Endothelial cell of umbilical vein (primary cell): ENCODE measurements at regions not wholly inside any gene's neighbourhood (a gene's known extent, or its start where the extent isn't known, plus 50 kb on each side); places are given as distances from the start of the nearest gene placed in this dataset.

ENCODE experiments used
- BruUV-seq: library from RNA; stranded (reverse); fragments of 400-500 nt; replicated peaks from 2 replicates; lab custom pipeline; 2021; lab: Mats Ljungman, UMichigan
- CTCF ChIA-PET: fragments of 300-600, 350-600 bp; sonication (Branson Sonifier 250); formaldehyde crosslinking; loops from one replicate; lab custom pipeline; 2021; ENCODE audit warnings: antibody characterized with exemption, inconsistent platforms; lab: Charles Lee
- POLR2A ChIA-PET: fragments of 300-600, 350-600 bp; sonication (Branson Sonifier 250); formaldehyde crosslinking; loops from one replicate; lab custom pipeline; 2021; ENCODE audit warnings: antibody characterized with exemption, inconsistent platforms; lab: Charles Lee
- DNase-seq: peaks from one replicate; pipeline ENCODE4 v3.0.0-alpha.2; 2011; ENCODE audit warnings: low read depth, low spot score
- FAIRE-seq: peaks from 2 replicates; lab custom pipeline; 2011; peaks lifted over from hg19 to GRCh38; lab: Jason Lieb, UNC
- H2AFZ ChIP-seq: 2 replicates; pipeline ENCODE4 v1.6.0; 2012; ENCODE audit warnings: low read depth, low read length, control low read depth, inconsistent platforms
- H3K27ac ChIP-seq: 2 replicates; pipeline ENCODE4 v1.5.1; 2011; ENCODE audit warnings: low read depth, mild to moderate bottlenecking, control low read depth, low read length, moderate library complexity; ENCODE audit not compliant: insufficient read depth
- H3K27me3 ChIP-seq, 2 experiments: 2 replicates each; pipeline versions ENCODE4 v1.6.0 to v1.6.1; 2011; ENCODE audit warnings: low read length in 2 of 2, mixed read lengths in 1 of 2; ENCODE audit not compliant: control insufficient read depth in 2 of 2, insufficient read depth in 2 of 2
- H3K36me3 ChIP-seq, 2 experiments: 2 replicates in 1 of 2; 3 replicates in 1 of 2; pipeline ENCODE4 v1.5.1; 2011; ENCODE audit warnings: low read length in 2 of 2, mild to moderate bottlenecking in 1 of 2, moderate library complexity in 1 of 2; ENCODE audit not compliant: control insufficient read depth in 2 of 2, insufficient read depth in 2 of 2; ENCODE audit errors: extremely low read depth in 1 of 2
- H3K4me1 ChIP-seq: 3 replicates; pipeline ENCODE4 v1.5.1; 2011; ENCODE audit warnings: mild to moderate bottlenecking, low read length; ENCODE audit not compliant: control insufficient read depth, insufficient read depth; ENCODE audit errors: extremely low read depth
- H3K4me2 ChIP-seq: 2 replicates; pipeline ENCODE4 v1.6.1; 2011; ENCODE audit warnings: low read length, control low read depth, mixed read lengths; ENCODE audit not compliant: insufficient read depth
- H3K4me3 ChIP-seq, 3 experiments: fragments of 200-600 bp in 1 of 3; sonication (generic), shearing (Covaris generic) in 1 of 3; replicated peaks in 1 of 3; 2 replicates each; pipeline ENCODE4 v1.5.1; 2011 to 2016; ENCODE audit warnings: control low read depth in 3 of 3, low read length in 3 of 3, mild to moderate bottlenecking in 2 of 3, inconsistent platforms in 1 of 3, low read depth in 1 of 3, moderate library complexity in 1 of 3; ENCODE audit not compliant: insufficient read depth in 1 of 3
- H3K79me2 ChIP-seq: 2 replicates; pipeline ENCODE4 v1.6.0; 2012; ENCODE audit warnings: low read length, inconsistent platforms; ENCODE audit not compliant: control insufficient read depth, insufficient read depth
- H3K9ac ChIP-seq: replicated peaks from 2 replicates; pipeline ENCODE3; 2011; ENCODE audit warnings: low read length, control low read depth; ENCODE audit not compliant: insufficient read depth; ENCODE audit errors: extremely low read depth
- H3K9me1 ChIP-seq: replicated peaks from 3 replicates; pipeline ENCODE4 v1.6.0; 2011; ENCODE audit warnings: mild to moderate bottlenecking, low read length; ENCODE audit not compliant: control insufficient read depth, insufficient read depth; ENCODE audit errors: extremely low read depth
- H3K9me3 ChIP-seq: replicated peaks from 2 replicates; pipeline ENCODE4 v1.5.1; 2012; ENCODE audit warnings: low read length, inconsistent platforms; ENCODE audit not compliant: control insufficient read depth, insufficient read depth
- H4K20me1 ChIP-seq: replicated peaks from 2 replicates; pipeline ENCODE3; 2011; ENCODE audit warnings: mild to moderate bottlenecking, low read length; ENCODE audit not compliant: control insufficient read depth, insufficient read depth; ENCODE audit errors: extremely low read depth
- CTCF ChIP-seq, 2 donors: IDR thresholded peaks; 1 replicate in 1 of 2; 2 replicates in 1 of 2; pipeline ENCODE4 v1.5.1; 2011; ENCODE audit warnings: low read length in 2 of 2, mild to moderate bottlenecking in 2 of 2, moderate library complexity in 2 of 2, control low read depth in 1 of 2, inconsistent platforms in 1 of 2, low read depth in 1 of 2; ENCODE audit not compliant: insufficient read depth in 1 of 2; ENCODE audit errors: extremely low read depth in 1 of 2
- EZH2 ChIP-seq: IDR thresholded peaks from 2 replicates; pipeline ENCODE4 v1.6.1; 2012; ENCODE audit warnings: borderline replicate concordance, low read depth, mild to moderate bottlenecking, moderate library complexity, low read length, inconsistent platforms; ENCODE audit not compliant: severe bottlenecking
- FOS ChIP-seq: IDR thresholded peaks from 2 replicates; pipeline ENCODE4 v1.6.1; 2011; ENCODE audit warnings: mild to moderate bottlenecking, low read length, moderate library complexity, borderline replicate concordance; ENCODE audit not compliant: insufficient read depth
- GATA2 ChIP-seq: IDR thresholded peaks from 2 replicates; pipeline ENCODE4 v1.7.0; 2011; ENCODE audit warnings: low read depth, mild to moderate bottlenecking, moderate library complexity, mixed read lengths, low read length; ENCODE audit not compliant: insufficient read length, insufficient read depth
- JUN ChIP-seq: IDR thresholded peaks from 2 replicates; pipeline ENCODE4 v1.6.1; 2011; ENCODE audit warnings: borderline replicate concordance, low read depth; ENCODE audit not compliant: insufficient read length, insufficient read depth
- MYC ChIP-seq: IDR thresholded peaks from one replicate; pipeline ENCODE4 v1.6.1; 2011; ENCODE audit warnings: mild to moderate bottlenecking, low read depth, low read length
- POLR2A ChIP-seq: IDR thresholded peaks from 2 replicates; pipeline ENCODE4 v1.6.1; 2012; ENCODE audit warnings: low read depth, mild to moderate bottlenecking, control low read depth, low read length
- POLR2AphosphoS5 ChIP-seq: IDR thresholded peaks from 2 replicates; pipeline ENCODE4 v1.6.1; 2012; ENCODE audit warnings: low read depth, mild to moderate bottlenecking, control low read depth, low read length, moderate library complexity; ENCODE audit not compliant: insufficient read depth
- dilution Hi-C: fragments of 300-500 bp; cut with MboI; formaldehyde crosslinking; loops from one replicate; pipeline ENCODE4 v1.15.0; 2019; ENCODE audit warnings: low sequenced_read_pairs; ENCODE audit not compliant: extremely low pct_ligation_motif_present
- intact Hi-C: fragments of 100-400 bp; cut with micrococcal nuclease; formaldehyde crosslinking; loops from one replicate; pipeline ENCODE4 v1.10.0; 2022
- TF ChIP-seq, protein P1 (sequence below): IDR thresholded peaks from 2 replicates; pipeline ENCODE4 v1.6.1; 2011; ENCODE audit not compliant: insufficient read depth, insufficient read length

DNA sequence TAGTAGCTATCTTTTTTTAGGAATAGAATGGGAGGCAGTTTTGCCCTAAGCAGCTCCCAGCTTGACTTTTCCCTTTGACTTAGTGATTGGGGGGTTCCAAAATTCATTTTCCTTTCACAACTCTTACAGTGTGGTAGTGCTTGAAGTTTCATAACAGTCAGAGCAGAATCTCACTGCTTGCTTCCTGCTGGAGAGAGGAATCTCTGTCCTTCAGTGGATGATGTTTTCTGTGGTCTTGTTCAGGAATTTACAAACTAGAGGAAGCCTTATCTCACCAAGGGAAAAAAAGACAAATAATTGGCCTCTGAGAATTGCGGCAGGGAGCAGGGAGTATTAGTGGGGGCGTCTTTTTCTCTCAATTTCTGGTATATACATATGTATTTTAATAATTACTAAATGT is 326.6 kb upstream of the C2CD4B start:
- H3K4me3 ChIP-seq, result no peak overlapping the region
- TF ChIP-seq POLR2A (no peak), EZH2 (no peak), JUN (no peak), GATA2 (no peak), POLR2AphosphoS5 (no peak), FOS (no peak)
- no peak overlapping the region for H3K27ac ChIP-seq
- no peaks in the 10 kb centered on the region for H3K9me1 ChIP-seq
- CTCF ChIA-PET, result no interaction called here
- H3K9ac ChIP-seq, result no peak overlapping the region
- H4K20me1 ChIP-seq, result no peaks in the 10 kb centered on the region
- no peak for DNase-seq
- no TSS peak for BruUV-seq
- H3K9me3 ChIP-seq, result no peaks in the 10 kb centered on the region
- intact Hi-C loops, result no loop called here
- dilution Hi-C loops, result no loop called here
- H3K36me3 ChIP-seq, result no peaks in the 10 kb centered on the region
- no peak for FAIRE-seq
- no peak overlapping the region for H2AFZ ChIP-seq
- no peaks in the 10 kb centered on the region for H3K4me1 ChIP-seq
- no peak overlapping the region for H3K4me2 ChIP-seq
- POLR2A ChIA-PET, result no interaction called here
- H3K79me2 ChIP-seq, result no peaks in the 10 kb centered on the region
- H3K27me3 ChIP-seq, result no peaks in the 10 kb centered on the region

GRCh38 chr15:62492900-62493299 is 327.8 kb upstream of the C2CD4B start:
- intact Hi-C loops, result no loop called here
- Histone ChIP-seq H3K9me1 (no peaks in the 10 kb centered on the region), H3K4me1 (no peaks in the 10 kb centered on the region), H3K79me2 (no peaks in the 10 kb centered on the region), H3K4me3 (no peak overlapping the region), H3K27me3 (no peaks in the 10 kb centered on the region), H4K20me1 (no peaks in the 10 kb centered on the region), H2AFZ (no peak overlapping the region), H3K36me3 (no peaks in the 10 kb centered on the region), H3K9ac (no peak overlapping the region), H3K27ac (no peak overlapping the region), H3K9me3 (no peaks in the 10 kb centered on the region), H3K4me2 (no peak overlapping the region)
- ChIA-PET CTCF (no interaction called here), POLR2A (no interaction called here)
- BruUV-seq, result no TSS peak
- DNase-seq (no peak), FAIRE-seq (no peak)
- dilution Hi-C loops, result no loop called here
- TF ChIP-seq EZH2 (no peak), FOS (no peak), MYC (no peak), JUN (no peak), POLR2A (no peak), CTCF (IDR thresholded peaks at IDR 0.05; ENCODE audit: extremely low read depth in 1 of 2, insufficient read depth in 1 of 2, low read depth in 1 of 2, low read length in 2 of 2) (no peak), GATA2 (no peak), POLR2AphosphoS5 (no peak)
- TF ChIP-seq, protein P1, sequence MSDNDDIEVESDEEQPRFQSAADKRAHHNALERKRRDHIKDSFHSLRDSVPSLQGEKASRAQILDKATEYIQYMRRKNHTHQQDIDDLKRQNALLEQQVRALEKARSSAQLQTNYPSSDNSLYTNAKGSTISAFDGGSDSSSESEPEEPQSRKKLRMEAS, result no peak
